IMR-90 (cell line): ENCODE measurements at regions not wholly inside any gene's neighbourhood (a gene's known extent, or its start where the extent isn't known, plus 50 kb on each side); places are given as distances from the start of the nearest gene placed in this dataset.

ENCODE experiments used
- ATAC-seq: fragments of 200-7000 bp; cut with Tn5 transposase; 2 replicates; pipeline ENCODE4 v1.9.1; 2020; ENCODE audit warnings: low read depth, mild to moderate bottlenecking, moderate library complexity
- BruUV-seq: library from RNA; stranded (reverse); fragments of 400-500 nt; replicated peaks from 2 replicates; lab custom pipeline; 2021; lab: Mats Ljungman, UMichigan
- CTCF ChIA-PET: fragments of 300-600 bp; formaldehyde crosslinking; extraction: SDS; loops from one replicate; lab custom pipeline; 2021; ENCODE audit warnings: antibody characterized with exemption; lab: Yijun Ruan, JAX
- POLR2A ChIA-PET: fragments of 300-600 bp; sonication (Branson Sonifier 250); formaldehyde crosslinking; loops from one replicate; lab custom pipeline; 2022; ENCODE audit warnings: antibody characterized with exemption; ENCODE audit not compliant: unreplicated experiment; lab: Charles Lee
- DNase-seq: peaks from one replicate; pipeline ENCODE4 v3.0.0; 2013
- H2AFZ ChIP-seq: replicated peaks from 2 replicates; pipeline ENCODE3; 2013; ENCODE audit warnings: low read length, mild to moderate bottlenecking; ENCODE audit not compliant: poor library complexity
- H2AK5ac ChIP-seq: 2 replicates; pipeline ENCODE4 v1.6.1; 2013; ENCODE audit warnings: low read depth, low read length, inconsistent platforms
- H2AK9ac ChIP-seq: replicated peaks from 2 replicates; pipeline ENCODE3; 2013; ENCODE audit warnings: mild to moderate bottlenecking, low read depth, low read length, moderate library complexity; ENCODE audit not compliant: poor library complexity
- H2BK120ac ChIP-seq: 2 replicates; pipeline ENCODE4 v1.6.1; 2013; ENCODE audit warnings: low read depth, low read length, inconsistent platforms
- H2BK15ac ChIP-seq: 3 replicates; pipeline ENCODE4 v1.6.1; 2013; ENCODE audit warnings: low read depth, low read length, inconsistent platforms
- H2BK20ac ChIP-seq: 2 replicates; pipeline ENCODE4 v1.6.1; 2013; ENCODE audit warnings: low read depth, mild to moderate bottlenecking, inconsistent platforms, low read length, moderate library complexity
- H2BK5ac ChIP-seq: 2 replicates; pipeline ENCODE4 v1.6.1; 2013; ENCODE audit warnings: mild to moderate bottlenecking, low read depth, low read length, inconsistent platforms; ENCODE audit not compliant: poor library complexity, severe bottlenecking
- H3K14ac ChIP-seq: replicated peaks from 2 replicates; pipeline ENCODE4 v1.6.1; 2013; ENCODE audit warnings: low read depth, low read length, inconsistent platforms
- H3K18ac ChIP-seq: 2 replicates; pipeline ENCODE4 v1.6.1; 2013; ENCODE audit warnings: low read depth, low read length, control low read depth
- H3K23ac ChIP-seq: 2 replicates; pipeline ENCODE4 v1.6.1; 2013; ENCODE audit warnings: low read depth, low read length, inconsistent platforms
- H3K27ac ChIP-seq: 2 replicates; pipeline ENCODE4 v1.5.1; 2013; ENCODE audit warnings: mild to moderate bottlenecking, control low read depth, low read length; ENCODE audit not compliant: insufficient read depth
- H3K27me3 ChIP-seq: 2 replicates; pipeline ENCODE4 v1.6.1; 2013; ENCODE audit warnings: low read length; ENCODE audit not compliant: control insufficient read depth, insufficient read depth
- H3K36me3 ChIP-seq: 2 replicates; pipeline ENCODE4 v1.6.1; 2013; ENCODE audit warnings: low read length, mixed read lengths; ENCODE audit not compliant: control insufficient read depth, insufficient read depth
- H3K4ac ChIP-seq: 2 replicates; pipeline ENCODE4 v1.6.1; 2013; ENCODE audit warnings: low read depth, low read length, inconsistent platforms
- H3K4me1 ChIP-seq: 2 replicates; pipeline ENCODE4 v1.6.1; 2013; ENCODE audit warnings: low read length, mixed read lengths; ENCODE audit not compliant: control insufficient read depth, insufficient read depth
- H3K4me2 ChIP-seq: 2 replicates; pipeline ENCODE4 v1.6.1; 2013; ENCODE audit warnings: low read depth, mild to moderate bottlenecking, control low read depth, low read length, moderate library complexity
- H3K4me3 ChIP-seq: 2 replicates; pipeline ENCODE4 v1.5.1; 2013; ENCODE audit warnings: low read depth, mild to moderate bottlenecking, control low read depth, low read length, moderate library complexity; ENCODE audit not compliant: insufficient read depth
- H3K56ac ChIP-seq: 2 replicates; pipeline ENCODE4 v1.6.1; 2013; ENCODE audit warnings: low read length, inconsistent platforms; ENCODE audit not compliant: insufficient read depth; ENCODE audit errors: extremely low read depth
- H3K79me1 ChIP-seq, 2 experiments: 2 replicates each; pipeline ENCODE4 v1.6.1; 2013; ENCODE audit warnings: low read length in 2 of 2, inconsistent platforms in 1 of 2, low read depth in 1 of 2
- H3K9ac ChIP-seq: 2 replicates; pipeline ENCODE4 v1.6.1; 2013; ENCODE audit warnings: low read depth, low read length, control low read depth
- H3K9me1 ChIP-seq: 2 replicates; pipeline ENCODE4 v1.6.1; 2013; ENCODE audit warnings: low read length, inconsistent platforms; ENCODE audit not compliant: insufficient read depth
- H3K9me3 ChIP-seq: 2 replicates; pipeline ENCODE4 v1.6.1; 2013; ENCODE audit warnings: low read length; ENCODE audit not compliant: control insufficient read depth, insufficient read depth
- H4K20me1 ChIP-seq: 2 replicates; pipeline ENCODE4 v1.6.1; 2013; ENCODE audit warnings: low read length, inconsistent platforms; ENCODE audit not compliant: insufficient read depth
- H4K5ac ChIP-seq: 2 replicates; pipeline ENCODE4 v1.6.1; 2013; ENCODE audit warnings: mild to moderate bottlenecking, low read depth, low read length, control low read depth
- H4K8ac ChIP-seq, 2 experiments: 2 replicates each; pipeline ENCODE4 v1.6.1; 2013; ENCODE audit warnings: low read depth in 2 of 2, low read length in 2 of 2, control low read depth in 1 of 2, inconsistent platforms in 1 of 2
- H4K91ac ChIP-seq: 2 replicates; pipeline ENCODE4 v1.6.1; 2013; ENCODE audit warnings: low read depth, low read length, inconsistent platforms; ENCODE audit not compliant: insufficient read depth
- CEBPB ChIP-seq: IDR thresholded peaks from 2 replicates; pipeline ENCODE4 v1.6.1; 2012; ENCODE audit warnings: low read depth, low read length, improper control_type of control experiment
- FOS ChIP-seq: fragments of 150-350 bp; IDR thresholded peaks from 2 replicates; pipeline ENCODE4 v1.6.1; 2016; ENCODE audit warnings: low read depth, low read length
- MAZ ChIP-seq: IDR thresholded peaks from 2 replicates; pipeline ENCODE4 v1.6.1; 2012; ENCODE audit warnings: low read depth, mild to moderate bottlenecking, low read length, improper control_type of control experiment, moderate library complexity, borderline replicate concordance
- POLR2A ChIP-seq: IDR thresholded peaks from 2 replicates; pipeline ENCODE4 v1.6.1; 2012; ENCODE audit warnings: mild to moderate bottlenecking, low read depth, low read length
- RAD21 ChIP-seq: IDR thresholded peaks from 2 replicates; pipeline ENCODE4 v1.6.1; 2012; ENCODE audit warnings: low read length, improper control_type of control experiment
- RFX5 ChIP-seq: IDR thresholded peaks from 2 replicates; pipeline ENCODE4 v1.8.0; 2012; ENCODE audit warnings: low read depth, mild to moderate bottlenecking, low read length, moderate library complexity
- WGBS, 2 experiments: methylation state at CpG; one replicate each; pipeline versions ENCODE4 v1.1.5 to v1.1.7; 2013; ENCODE audit warnings: missing lambda C conversion rate in 2 of 2; ENCODE audit not compliant: insufficient read length in 1 of 2; ENCODE audit errors: extremely low coverage in 2 of 2; 5-methylcytosine and 5-hydroxymethylcytosine counted together
- dilution Hi-C: fragments of 300-500 bp; cut with HindIII; formaldehyde crosslinking; loops from one replicate; pipeline ENCODE4 v1.14.3; 2018; ENCODE audit warnings: low sequenced_read_pairs; ENCODE audit not compliant: unreplicated experiment
- in situ Hi-C: fragments of 300-500 bp; cut with MboI; formaldehyde crosslinking; loops from 3 replicates; pipeline ENCODE4 v1.14.3; 2019; ENCODE audit warnings: low sequenced_read_pairs, inconsistent platforms, mixed read lengths
- intact Hi-C: fragments of 100-400 bp; cut with micrococcal nuclease; formaldehyde crosslinking; loops from 2 replicates; pipeline ENCODE4 v1.10.0; 2022
- TF ChIP-seq, protein P1 (sequence below): fragments of 150-350 bp; IDR thresholded peaks from 2 replicates; pipeline ENCODE4 v1.6.1; 2017; ENCODE audit warnings: mild to moderate bottlenecking, antibody characterized with exemption, low read length, low read depth
- TF ChIP-seq, protein P2 (sequence below): fragments of 150-350 bp; IDR thresholded peaks from 2 replicates; pipeline ENCODE4 v1.6.1; 2016; ENCODE audit warnings: low read depth, mild to moderate bottlenecking, low read length, moderate library complexity, borderline replicate concordance

DNA sequence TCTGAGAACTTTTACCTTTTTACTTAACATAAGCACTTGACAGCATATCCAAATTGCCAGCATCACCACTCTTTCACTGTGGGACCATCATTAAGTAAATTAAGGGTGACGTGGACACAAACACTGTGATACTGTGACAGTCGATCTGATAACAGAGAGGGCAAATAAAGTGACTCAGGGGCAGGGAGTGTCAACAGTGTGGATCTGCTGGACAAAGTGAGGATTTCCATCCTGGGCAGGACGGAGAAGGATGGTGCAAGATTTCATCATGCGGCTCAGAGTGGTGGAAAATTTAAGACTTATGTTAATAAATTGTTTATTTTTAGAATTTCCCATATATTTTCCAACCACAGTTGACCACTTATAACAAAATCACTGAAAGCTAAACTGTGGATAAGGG is 60.0 kb upstream of the WDFY2 start:
- peaks cover 21% of the 10 kb centered on the region for H3K4me1 ChIP-seq
- CTCF ChIA-PET, result interaction anchor here (0.9 to 1.3 kb wide), 2 partner anchors 9 to 11 kb away, joined by 3 read pairs; no protein-coding TSS in a partner anchor
- dilution Hi-C loops (no loop called here), in situ Hi-C loops (no loop called here), intact Hi-C loops (loop anchor here (5.0 kb wide), 1 partner anchor 72 kb away; the partner anchor contains the start of gene INTS6)
- H2BK120ac ChIP-seq, result peak overlapping the region; percentile 92
- TF ChIP-seq POLR2A (0 out of 2 replicates have a peak, but pooled peaks have one; percentile 4), CEBPB (peak; percentile 89), RFX5 (no peak), RAD21 (no peak), MAZ (no peak), FOS (peak; percentile 40; the same call in 1 of the 2 replicates)
- TF ChIP-seq, protein P1, sequence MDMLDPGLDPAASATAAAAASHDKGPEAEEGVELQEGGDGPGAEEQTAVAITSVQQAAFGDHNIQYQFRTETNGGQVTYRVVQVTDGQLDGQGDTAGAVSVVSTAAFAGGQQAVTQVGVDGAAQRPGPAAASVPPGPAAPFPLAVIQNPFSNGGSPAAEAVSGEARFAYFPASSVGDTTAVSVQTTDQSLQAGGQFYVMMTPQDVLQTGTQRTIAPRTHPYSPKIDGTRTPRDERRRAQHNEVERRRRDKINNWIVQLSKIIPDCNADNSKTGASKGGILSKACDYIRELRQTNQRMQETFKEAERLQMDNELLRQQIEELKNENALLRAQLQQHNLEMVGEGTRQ, result no peak
- TF ChIP-seq, protein P2, sequence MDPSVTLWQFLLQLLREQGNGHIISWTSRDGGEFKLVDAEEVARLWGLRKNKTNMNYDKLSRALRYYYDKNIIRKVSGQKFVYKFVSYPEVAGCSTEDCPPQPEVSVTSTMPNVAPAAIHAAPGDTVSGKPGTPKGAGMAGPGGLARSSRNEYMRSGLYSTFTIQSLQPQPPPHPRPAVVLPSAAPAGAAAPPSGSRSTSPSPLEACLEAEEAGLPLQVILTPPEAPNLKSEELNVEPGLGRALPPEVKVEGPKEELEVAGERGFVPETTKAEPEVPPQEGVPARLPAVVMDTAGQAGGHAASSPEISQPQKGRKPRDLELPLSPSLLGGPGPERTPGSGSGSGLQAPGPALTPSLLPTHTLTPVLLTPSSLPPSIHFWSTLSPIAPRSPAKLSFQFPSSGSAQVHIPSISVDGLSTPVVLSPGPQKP, result no peak
- peak overlapping the region; percentile 85 for H3K14ac ChIP-seq
- H3K23ac ChIP-seq, result peak overlapping the region; percentile 90
- WGBS, 2 experiments, result 30% methylated on average over 2 of the region's 4 CpGs; no CpG with 5 or more reads in 1 of the 2 experiments
- POLR2A ChIA-PET, result no interaction called here
- peak overlapping the region; percentile 26; the same call in 1 of the 2 replicates for H3K27ac ChIP-seq
- peak overlapping the region; percentile 41; the same call in 1 of the 2 replicates for H3K56ac ChIP-seq
- peak overlapping the region; percentile 93; the same call in 2 of the 3 replicates for H2BK15ac ChIP-seq
- peak overlapping the region; percentile 92 for H2AK5ac ChIP-seq
- no peak overlapping the region; the same call in 1 of the 2 replicates for H3K9ac ChIP-seq
- no peaks in the 10 kb centered on the region for H3K36me3 ChIP-seq
- no peak overlapping the region for H2AK9ac ChIP-seq
- peak overlapping the region; percentile 87 for H4K91ac ChIP-seq
- H3K9me1 ChIP-seq, result peaks cover 22% of the 10 kb centered on the region
- peak overlapping the region; percentile 16 to 84; a peak in 3 of 4 replicates for H4K8ac ChIP-seq
- ATAC-seq (peak; percentile 25), DNase-seq (peak; percentile 44)
- peak overlapping the region; percentile 37; the same call in 1 of the 2 replicates for H3K18ac ChIP-seq
- H3K27me3 ChIP-seq, result no peaks in the 10 kb centered on the region
- H3K4me2 ChIP-seq, result peak overlapping the region; percentile 4; the same call in 1 of the 2 replicates
- peak overlapping the region; percentile 84 for H2BK5ac ChIP-seq
- peak overlapping the region; percentile 11; the same call in 1 of the 2 replicates for H4K5ac ChIP-seq
- no TSS peak for BruUV-seq
- H2BK20ac ChIP-seq, result peak overlapping the region; percentile 95
- H4K20me1 ChIP-seq, result no peaks in the 10 kb centered on the region
- no peak overlapping the region for H3K4me3 ChIP-seq
- no peaks in the 10 kb centered on the region for H3K9me3 ChIP-seq
- no peaks in the 10 kb centered on the region for H3K79me1 ChIP-seq
- peak overlapping the region; percentile 93 for H3K4ac ChIP-seq
- H2AFZ ChIP-seq, result peak overlapping the region; percentile 64
